Fibroblast of lung (primary cell): ENCODE measurements at regions not wholly inside any gene's neighbourhood (a gene's known extent, or its start where the extent isn't known, plus 50 kb on each side); places are given as distances from the start of the nearest gene placed in this dataset.

Experiments used
- CTCF ChIP-seq, 2 donors: IDR thresholded peaks in 1 of 2; conservative IDR thresholded peaks in 1 of 2; 1 replicate in 1 of 2; 2 replicates in 1 of 2; pipeline ENCODE4 v1.5.1; 2011 to 2012; ENCODE audit warnings: low read length in 2 of 2, control low read depth in 1 of 2, inconsistent platforms in 1 of 2, low read depth in 1 of 2, mild to moderate bottlenecking in 1 of 2
- EZH2 ChIP-seq: IDR thresholded peaks from 2 replicates; pipeline ENCODE4 v1.5.1; 2012; ENCODE audit warnings: low read length, control low read depth, mild to moderate bottlenecking; ENCODE audit errors: missing control alignments

GRCh38 chr6:20301256-20301655, 89.0 kb upstream of the MBOAT1 start:
- TF ChIP-seq CTCF (conservative IDR thresholded peaks at IDR 0.05 in 1 of 2, IDR thresholded peaks at IDR 0.05 in 1 of 2; ENCODE audit: low read depth in 1 of 2, low read length in 2 of 2) (no peak), EZH2 (no peak)
